Ishikawa (cell line): ENCODE measurements at regions not wholly inside any gene's neighbourhood (a gene's known extent, or its start where the extent isn't known, plus 50 kb on each side); places are given as distances from the start of the nearest gene placed in this dataset.

Source experiments
- CEBPB ChIP-seq: IDR thresholded peaks from 2 replicates; pipeline ENCODE4 v1.6.1; 2012
- CREB1 ChIP-seq: IDR thresholded peaks from 2 replicates; pipeline ENCODE4 v1.6.1; 2012; ENCODE audit warnings: low read depth
- EGR1 ChIP-seq: IDR thresholded peaks from 2 replicates; pipeline ENCODE4 v1.6.1; 2012
- EP300 ChIP-seq: IDR thresholded peaks from 2 replicates; pipeline ENCODE4 v1.6.1; 2012; ENCODE audit warnings: borderline replicate concordance
- FOXM1 ChIP-seq: IDR thresholded peaks from 2 replicates; pipeline ENCODE4 v1.6.1; 2012; ENCODE audit warnings: low read depth, borderline replicate concordance
- MAX ChIP-seq: IDR thresholded peaks from 2 replicates; pipeline ENCODE4 v1.6.1; 2012
- NFIC ChIP-seq: IDR thresholded peaks from 2 replicates; pipeline ENCODE4 v1.6.1; 2012
- RAD21 ChIP-seq: IDR thresholded peaks from 2 replicates; pipeline ENCODE4 v1.6.1; 2012; ENCODE audit warnings: low read depth
- REST ChIP-seq: IDR thresholded peaks from 2 replicates; pipeline ENCODE4 v1.6.1; 2012; ENCODE audit warnings: low read depth, mild to moderate bottlenecking
- TAF1 ChIP-seq: IDR thresholded peaks from 2 replicates; pipeline ENCODE4 v1.6.1; 2012; ENCODE audit warnings: low read depth, mild to moderate bottlenecking
- TCF12 ChIP-seq: IDR thresholded peaks from 2 replicates; pipeline ENCODE4 v1.6.1; 2012; ENCODE audit warnings: low read depth
- TEAD4 ChIP-seq: IDR thresholded peaks from 2 replicates; pipeline ENCODE4 v1.6.1; 2012
- USF1 ChIP-seq: IDR thresholded peaks from 2 replicates; pipeline ENCODE4 v1.6.1; 2012
- YY1 ChIP-seq: IDR thresholded peaks from 2 replicates; pipeline ENCODE4 v1.6.1; 2012; ENCODE audit warnings: low read depth
- ZBTB7A ChIP-seq: IDR thresholded peaks from 2 replicates; pipeline ENCODE4 v1.6.1; 2012; ENCODE audit warnings: low read depth

- TF ChIP-seq CREB1 (no peak), YY1 (no peak), RAD21 (no peak)
Measured at GRCh38 chr1:37298769-37299168, 175.6 kb upstream of the ZC3H12A start.

- TF ChIP-seq ZBTB7A (no peak), REST (no peak), YY1 (no peak), EP300 (no peak), TAF1 (no peak), FOXM1 (no peak), NFIC (no peak), RAD21 (no peak), EGR1 (no peak), MAX (no peak), USF1 (no peak), TEAD4 (no peak), TCF12 (no peak), CEBPB (no peak)
Measured at GRCh38 chr1:37299216-37299615, 175.2 kb upstream of the ZC3H12A start.

- TF ChIP-seq FOXM1, result no peak
- TF ChIP-seq EP300, result no peak
- TF ChIP-seq CEBPB, result no peak
- TF ChIP-seq YY1, result no peak
- TF ChIP-seq REST, result no peak
- TF ChIP-seq USF1, result no peak
- no peak for TF ChIP-seq ZBTB7A
- TF ChIP-seq MAX, result no peak
- no peak for TF ChIP-seq TEAD4
- no peak for TF ChIP-seq EGR1
- TF ChIP-seq TCF12, result no peak
- no peak for TF ChIP-seq RAD21
Measured at GRCh38 chr1:37303884-37304574, 170.4 kb upstream of the ZC3H12A start.

GRCh38 chr1:37305108-37305507 is 169.3 kb upstream of the ZC3H12A start:
- TF ChIP-seq NFIC, result no peak
- no peak for TF ChIP-seq REST
- no peak for TF ChIP-seq EGR1
- no peak for TF ChIP-seq TAF1
- TF ChIP-seq TEAD4, result no peak
- no peak for TF ChIP-seq FOXM1
- TF ChIP-seq TCF12, result no peak
- TF ChIP-seq USF1, result no peak
- no peak for TF ChIP-seq EP300
